ENCODE measurements at regions not wholly inside any gene's neighbourhood (a gene's known extent, or its start where the extent isn't known, plus 50 kb on each side); places are given as distances from the start of the nearest gene placed in this dataset.

DNA sequence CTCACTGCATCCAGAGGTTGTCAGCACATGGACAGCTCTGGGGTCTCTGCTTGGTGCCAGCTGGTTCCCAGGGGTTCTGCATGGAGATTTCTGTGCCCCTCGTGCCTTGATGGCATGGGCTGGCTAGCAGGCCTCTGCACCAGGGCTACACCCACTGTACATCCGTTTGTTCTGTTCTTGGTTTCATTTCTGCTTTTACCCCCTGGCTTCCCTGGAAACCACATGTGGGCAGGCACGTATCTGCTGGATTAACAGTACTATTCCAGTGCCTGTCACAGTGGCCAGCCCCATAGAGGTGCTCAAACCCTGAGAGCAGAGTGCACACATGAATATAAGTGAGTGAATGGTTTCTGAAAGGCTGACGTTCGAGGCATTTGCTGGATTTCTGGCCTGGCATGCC, 207.2 kb upstream of the GPR26 start:
- no peak for DNase-seq (ENCODE audit: low spot score)

DNA sequence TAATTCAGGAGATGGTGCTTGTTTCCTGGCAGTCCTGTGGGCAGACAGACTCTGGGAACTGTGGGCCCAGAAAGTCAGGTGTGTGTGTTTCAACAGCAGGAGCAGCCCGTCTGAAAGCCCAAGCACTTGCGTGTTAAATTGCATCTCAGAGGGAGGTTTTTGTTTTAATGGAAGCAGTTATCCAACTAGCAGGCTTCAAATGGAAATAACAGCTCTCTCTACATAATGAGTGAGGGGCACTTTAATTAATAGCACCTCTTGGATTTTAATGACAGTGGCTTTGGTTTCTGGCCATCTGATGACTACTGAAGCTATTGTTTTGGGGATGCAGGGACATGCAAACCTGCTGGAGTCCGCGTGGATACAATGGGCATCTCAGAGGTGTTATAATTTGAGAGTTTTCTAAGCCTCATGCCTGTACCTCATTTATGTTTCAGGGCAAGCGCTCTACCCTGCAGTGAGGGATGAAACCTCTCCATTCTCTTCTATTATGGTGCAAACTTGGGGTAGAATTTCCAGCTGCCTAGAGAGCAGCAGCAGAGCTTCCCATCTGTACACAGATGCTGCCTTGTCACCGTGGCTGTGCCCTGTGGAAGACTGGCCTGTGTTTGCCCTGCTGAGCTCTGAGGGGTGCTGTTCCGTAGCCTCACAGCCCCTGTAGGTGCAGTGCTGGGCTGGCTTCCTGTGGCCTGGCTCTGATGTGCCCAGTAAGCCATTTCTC, 206.6 kb upstream of the GPR26 start:
- no peak for DNase-seq (ENCODE audit: low spot score)

DNA sequence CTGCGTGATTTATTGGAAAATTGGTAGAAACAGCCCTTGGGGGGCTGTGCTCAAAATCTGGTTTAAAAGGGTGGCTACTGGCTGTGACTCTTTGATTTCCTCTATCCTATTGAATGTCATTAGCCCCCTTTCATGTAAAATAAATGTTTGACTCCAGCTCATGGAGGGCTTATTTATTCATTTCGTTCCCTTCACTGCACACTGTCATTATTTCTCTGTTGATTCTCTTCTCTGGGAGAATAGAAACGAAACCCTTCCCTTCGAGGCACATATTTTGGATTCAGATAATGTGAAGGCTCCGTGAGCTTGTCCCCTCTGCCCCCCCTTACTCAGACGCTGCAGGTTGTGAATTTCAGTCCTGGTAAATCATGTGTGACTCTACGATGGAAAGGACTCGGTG, 203.9 kb upstream of the GPR26 start:
- DNase-seq (ENCODE audit: low spot score), result no peak

DNA sequence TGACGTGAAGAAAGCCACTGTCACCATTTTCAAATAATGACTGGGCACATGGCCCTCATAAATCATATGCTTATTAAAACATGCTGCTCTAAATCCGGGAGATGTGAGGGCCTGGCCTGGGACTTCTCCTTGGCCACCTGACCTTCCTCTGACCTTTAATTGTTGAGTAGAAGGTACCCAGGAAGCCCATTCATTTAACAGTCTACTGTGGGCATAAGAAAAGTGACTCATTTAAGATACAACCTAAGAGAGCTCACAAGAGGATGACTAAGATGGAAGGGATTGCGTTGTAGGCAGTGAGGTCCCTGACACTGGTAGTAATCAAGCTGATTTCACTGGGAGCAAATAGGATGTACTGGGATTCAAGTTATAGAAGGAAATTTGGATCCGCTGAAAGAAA, 203.4 kb upstream of the GPR26 start:
- DNase-seq (ENCODE audit: low spot score), result no peak

DNA sequence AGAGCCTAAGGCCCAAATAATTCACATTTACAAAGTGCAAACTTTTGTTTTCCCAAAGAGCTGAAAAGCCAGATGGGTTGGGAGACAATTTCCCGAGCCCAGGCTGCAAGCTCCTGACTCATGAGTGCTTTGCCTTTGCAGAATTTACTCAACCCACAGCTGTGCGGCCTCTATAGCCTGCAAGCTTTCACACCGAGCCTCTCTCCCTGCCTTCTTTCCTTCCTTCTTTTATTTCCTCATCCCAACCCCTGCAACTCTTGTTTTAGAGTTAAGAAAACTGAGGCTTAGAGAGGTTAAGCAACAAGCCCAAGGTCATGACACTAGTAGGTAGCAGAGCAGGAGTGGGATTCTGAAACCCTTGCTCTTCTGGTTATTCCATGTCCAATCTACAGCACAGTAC, 203.0 kb upstream of the GPR26 start:
- DNase-seq (ENCODE audit: low spot score), result no peak

DNA sequence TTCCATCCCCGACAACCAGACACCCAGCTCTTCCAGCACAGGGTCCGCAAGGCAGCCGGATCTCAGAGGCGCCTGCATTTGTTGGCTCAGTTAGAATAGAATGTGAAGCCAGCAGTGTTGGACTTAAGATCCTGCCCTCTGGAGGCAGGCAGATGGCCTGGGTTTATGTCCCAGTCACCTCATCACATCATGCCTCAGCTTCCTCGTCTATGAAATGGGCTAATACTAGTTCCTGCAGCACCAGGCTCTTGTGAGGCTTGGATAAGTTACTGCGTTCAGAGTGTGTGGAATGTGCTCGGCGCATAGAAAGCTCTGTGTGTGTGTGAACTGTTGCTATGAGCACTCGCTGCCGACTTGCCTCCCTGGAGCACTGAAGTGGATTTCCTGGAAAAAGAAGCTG, 202.5 kb upstream of the GPR26 start:
- DNase-seq (ENCODE audit: low spot score), result no peak

DNA sequence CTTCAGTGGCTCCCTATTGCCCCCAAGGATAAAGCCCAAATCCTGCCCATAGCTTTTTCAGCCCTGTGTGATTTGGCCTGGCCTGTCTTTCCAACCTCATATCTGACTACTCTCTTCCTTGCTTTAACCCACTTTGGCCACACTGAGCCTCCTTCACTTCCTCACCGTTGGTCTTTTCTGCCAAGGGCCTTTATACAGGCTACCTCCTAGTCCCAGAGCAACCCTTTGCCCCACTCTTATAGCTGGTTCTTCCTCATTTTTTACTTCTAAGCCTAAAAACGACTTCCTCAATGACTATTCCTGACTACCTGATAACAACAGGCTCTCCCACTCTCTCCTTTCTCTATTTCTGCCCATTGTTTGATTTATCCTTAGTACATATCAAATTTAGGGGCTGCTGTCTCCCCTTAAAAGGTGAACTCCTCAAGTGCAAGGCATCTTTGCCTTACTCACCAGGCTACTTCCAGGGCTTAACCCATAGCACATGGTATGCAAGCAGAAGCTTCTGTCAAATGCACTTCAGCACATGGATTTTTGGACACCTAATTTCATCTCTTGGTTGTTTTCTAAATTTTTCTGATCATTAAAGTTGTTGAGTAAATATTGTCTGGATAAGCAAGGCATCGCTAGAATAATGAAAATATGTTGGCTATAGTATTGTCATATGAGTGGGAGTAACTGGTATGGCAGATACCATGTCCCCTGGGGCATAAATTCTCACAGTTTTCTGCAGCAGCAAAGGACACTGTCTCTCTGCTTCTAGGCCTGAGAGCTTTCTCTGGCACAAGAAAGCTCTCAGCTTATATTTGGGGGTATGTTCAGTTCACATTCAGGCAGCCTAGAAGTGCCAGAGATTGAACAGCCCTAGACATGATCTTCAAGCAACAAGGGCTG, 201.5 kb upstream of the GPR26 start:
- no peak for DNase-seq (ENCODE audit: low spot score)

DNA sequence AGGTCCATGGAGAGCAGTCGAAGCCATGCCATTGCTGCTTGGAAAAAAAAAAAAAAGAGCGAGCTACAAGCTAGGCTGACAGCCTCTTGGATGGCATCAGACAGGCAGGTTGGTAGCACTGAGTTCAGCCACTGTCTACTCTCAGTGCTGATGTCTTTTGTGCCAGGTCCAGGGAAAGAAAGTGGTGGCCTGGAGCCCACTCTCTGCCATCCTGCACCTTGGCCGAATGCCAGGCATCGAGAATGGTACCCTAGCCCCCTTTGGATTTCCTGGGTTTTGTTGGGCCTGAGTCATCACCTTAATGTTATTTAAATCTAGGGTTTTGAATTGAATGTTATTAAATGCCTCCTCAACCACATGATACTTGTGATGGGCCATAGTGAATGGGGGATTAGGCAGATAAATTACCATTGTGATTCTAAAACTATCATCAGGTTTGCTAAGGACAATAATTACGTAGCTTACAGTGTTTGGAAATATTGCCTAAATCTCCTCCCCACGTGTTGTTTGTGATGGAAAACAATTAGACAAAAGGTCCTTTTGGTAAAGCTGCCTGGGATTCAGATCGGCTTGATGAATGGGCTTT, 195.7 kb upstream of the GPR26 start:
- DNase-seq (ENCODE audit: low spot score), result no peak

DNA sequence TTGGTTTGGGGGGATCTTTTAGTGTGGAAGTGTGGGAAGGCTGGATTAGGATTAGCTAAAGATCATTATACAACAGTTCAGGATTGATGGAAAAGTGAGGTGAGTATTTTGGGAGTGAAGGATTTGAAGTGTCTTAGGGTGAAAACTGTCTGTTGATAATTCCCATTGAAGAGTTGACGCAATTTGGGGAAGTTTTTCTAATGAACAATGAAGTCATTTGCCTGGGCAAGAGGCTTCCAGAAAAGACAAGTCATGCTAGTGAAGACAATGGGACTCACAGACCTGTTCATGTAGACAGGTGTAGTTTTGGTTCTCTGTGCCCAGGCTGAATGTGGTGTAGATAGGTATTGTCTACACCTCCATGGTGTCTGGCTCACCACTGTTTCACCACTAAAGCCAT, 194.3 kb upstream of the GPR26 start:
- DNase-seq (ENCODE audit: low spot score), result no peak

DNA sequence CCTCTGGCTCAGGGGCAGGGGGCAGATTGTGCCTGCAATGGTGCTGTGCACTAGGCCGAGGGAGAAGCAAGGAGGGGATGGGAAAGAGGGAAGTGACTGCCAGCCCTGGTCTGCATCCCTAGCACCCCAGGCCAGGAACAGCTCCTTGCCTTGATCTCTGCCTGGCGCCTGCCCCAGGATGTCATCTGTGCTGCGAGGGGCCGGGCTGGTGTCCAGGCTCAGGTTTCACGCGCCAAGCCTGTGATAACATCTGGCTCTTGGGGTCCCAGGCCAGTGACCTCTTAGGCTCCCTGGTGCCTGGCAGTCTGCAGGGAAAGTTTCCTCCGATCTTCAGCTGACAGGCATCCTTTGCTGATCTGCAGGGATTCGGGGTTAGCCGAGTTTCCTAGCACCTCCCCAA, 193.5 kb upstream of the GPR26 start:
- DNase-seq (ENCODE audit: low spot score), result no peak

DNA sequence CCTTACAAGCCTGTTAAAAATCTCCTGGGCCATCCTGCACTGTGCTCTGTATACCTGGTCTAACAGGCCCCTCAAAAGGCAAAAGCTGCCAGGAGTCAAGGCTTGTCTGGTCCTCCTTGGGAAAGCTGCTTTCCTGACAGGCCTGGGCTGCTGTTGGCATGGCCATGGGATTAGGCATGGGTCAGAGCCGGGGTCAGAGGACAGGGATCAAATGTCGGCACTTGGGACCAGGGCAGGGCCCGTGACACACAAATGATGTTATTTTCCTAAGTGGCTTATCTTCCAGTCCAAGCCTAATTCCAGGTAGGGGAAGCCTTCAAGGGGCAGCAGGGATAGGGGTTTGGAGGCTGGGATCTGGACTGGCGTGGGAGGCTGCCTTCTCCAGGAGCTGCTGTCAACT, 191.5 kb upstream of the GPR26 start:
- DNase-seq (ENCODE audit: low spot score), result no peak

DNA sequence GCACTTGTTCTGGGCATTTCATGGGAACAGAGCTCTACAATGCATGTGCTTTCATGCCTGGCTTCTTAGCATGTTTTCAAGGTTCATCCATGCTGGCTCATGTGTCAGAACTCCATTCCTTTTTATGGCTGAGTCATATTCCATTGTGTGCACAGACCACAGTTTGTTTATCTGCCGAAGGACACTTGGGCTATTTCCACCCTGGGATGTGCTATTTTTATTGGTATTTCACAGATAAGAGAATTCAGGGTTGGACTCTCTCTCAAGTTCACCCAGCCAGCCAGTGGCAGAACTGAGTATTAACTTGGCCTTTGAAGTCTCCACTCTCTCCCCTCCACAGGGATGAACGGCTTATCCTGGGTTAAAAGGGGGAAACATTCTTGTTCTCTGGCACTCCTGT, 190.7 kb upstream of the GPR26 start:
- DNase-seq (ENCODE audit: low spot score), result no peak

DNA sequence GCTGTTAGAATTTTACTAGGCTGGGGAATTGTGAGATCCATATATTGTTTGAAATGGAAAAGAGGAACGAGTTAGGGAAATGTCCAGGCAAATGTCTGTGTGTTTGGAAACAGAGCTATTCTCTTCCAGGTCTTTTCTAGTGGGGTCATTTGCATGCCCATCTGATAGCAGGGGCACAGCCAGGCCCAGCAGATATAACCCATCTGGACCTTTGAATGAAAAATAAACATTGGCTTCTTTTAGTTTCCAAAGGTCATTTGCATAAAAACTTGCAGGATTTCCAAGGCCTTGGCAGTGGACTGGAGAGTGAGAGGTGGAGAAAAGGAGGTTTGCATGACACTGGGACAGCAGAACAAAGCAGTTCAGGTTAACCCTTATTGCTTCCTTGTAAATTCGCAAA, 188.0 kb upstream of the GPR26 start:
- DNase-seq (ENCODE audit: low spot score), result no peak

DNA sequence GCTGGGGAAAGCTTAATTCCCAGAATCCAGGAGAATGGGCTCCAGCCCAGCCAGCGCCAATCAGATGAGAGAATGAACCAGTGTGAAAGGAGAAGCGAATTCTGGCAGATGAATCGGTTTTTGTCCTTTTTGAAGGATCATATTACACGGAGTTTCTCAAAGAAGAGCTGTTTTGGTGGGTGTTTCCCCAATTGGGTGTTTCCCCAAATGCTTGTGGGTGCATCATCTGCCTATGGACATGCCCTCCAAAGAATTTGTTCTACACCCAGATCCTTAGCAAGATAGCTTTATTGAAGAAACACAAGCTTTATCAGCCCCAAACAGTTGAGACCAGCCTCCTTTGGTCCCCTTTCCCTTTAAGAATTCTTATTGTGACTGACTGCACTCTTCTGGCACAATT, 186.5 kb upstream of the GPR26 start:
- DNase-seq (ENCODE audit: low spot score), result peak; percentile 13

DNA sequence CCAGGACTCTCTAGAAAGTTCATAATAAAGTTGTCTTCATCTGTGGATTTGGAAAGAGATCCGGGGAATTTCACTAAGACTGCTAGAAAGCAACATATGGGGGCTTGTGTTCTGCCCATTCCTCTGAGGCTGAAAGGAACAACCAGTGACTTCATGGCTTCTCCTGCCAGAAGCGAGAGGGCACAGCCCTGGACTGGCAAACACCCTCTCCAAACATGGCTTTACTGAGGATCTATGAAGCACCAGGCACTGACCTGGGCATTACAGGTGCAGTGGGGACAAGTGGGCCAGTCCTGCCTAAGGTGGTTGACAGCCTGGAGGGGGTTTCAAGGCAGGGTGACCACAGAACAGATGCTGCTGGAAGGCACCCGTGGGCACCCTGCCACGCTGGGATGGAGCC, 185.8 kb upstream of the GPR26 start:
- no peak for DNase-seq (ENCODE audit: low spot score)

DNA sequence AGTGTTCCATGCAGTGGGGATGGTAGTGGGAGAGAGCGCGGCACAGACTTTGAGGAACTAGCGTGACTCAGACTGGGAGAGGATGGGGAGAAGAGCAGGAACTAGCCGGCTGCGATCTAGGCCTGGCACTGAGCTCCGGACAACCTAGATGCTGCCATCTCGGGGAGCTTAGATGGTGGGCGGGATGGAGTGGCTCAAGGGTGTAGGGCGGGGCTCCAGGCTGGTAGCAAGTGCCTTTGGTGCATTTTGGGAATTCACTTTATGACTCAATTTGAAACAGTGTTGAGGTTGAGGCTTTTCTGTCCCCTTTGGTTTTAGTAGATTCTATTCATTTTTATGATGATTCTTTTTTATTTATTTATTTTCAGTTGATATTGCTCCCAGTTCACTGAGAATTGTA, 185.3 kb upstream of the GPR26 start:
- DNase-seq (ENCODE audit: low spot score), result no peak

DNA sequence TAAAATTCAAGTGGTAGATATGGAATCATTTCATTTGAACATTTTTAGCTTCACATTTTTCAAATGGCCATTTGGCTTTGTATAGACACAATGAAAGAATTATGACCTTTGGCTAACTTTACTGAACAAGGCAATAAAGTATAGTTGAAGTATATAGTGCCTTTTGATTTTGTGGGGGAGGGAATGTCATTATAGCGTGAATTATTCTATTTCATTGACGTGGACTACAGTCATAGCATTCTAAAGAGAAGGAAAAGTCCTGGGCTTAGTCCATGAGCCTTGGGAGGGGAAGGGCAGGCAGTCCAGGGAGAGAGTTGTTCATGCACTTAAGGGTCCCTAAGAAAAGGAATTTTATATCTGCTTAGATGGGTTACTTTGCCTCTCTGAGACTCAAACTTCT, 181.4 kb upstream of the GPR26 start:
- no peak for DNase-seq (ENCODE audit: low spot score)

DNA sequence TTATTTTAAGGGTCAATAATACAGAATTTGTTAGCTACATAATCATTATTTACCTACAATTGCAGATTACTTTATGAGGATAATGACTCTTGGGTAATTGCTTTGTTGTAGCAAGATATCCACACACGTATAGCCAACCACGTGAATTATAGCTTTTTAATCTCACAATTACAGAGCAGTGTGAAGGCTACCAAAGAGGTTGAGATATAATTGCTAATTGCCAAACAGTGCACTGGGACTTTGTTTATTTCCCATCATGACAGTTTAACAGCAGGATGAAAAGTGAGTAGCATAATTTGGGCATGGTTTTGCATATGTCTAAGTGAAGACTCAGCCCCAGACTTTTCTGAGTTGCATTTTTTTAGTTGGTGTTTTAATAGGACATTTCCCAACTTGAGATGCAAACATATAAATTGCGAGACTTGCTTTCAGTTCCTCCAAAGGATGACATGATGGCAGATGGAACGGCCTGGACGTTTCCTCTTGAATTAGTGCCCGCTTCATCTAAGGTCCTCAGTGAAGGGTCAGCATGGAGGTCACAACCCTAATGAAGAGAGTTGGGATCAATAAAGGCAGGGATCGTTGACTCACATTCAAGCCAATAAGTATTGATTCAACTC, 180.7 kb upstream of the GPR26 start:
- no peak for DNase-seq (ENCODE audit: low spot score)

DNA sequence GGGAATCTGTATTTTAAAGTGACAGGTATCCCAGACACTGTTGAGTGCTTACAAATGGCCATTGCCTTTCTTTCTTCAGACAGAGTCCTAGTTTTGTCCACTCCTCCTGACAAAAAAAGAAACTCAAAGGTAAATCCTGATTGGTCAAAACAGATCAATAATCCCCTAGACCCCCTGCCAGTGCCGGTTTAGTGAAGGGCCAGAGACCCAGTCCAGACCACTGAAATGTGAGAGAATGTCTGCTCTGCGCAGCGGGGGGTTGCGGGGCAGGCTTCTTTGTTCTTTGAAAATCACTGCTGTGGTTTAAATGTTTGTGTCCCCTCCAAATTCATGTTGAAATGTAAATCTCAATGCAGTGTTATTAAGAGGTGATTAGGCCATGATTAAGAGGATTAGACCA, 177.7 kb upstream of the GPR26 start:
- DNase-seq (ENCODE audit: low spot score), result no peak

DNA sequence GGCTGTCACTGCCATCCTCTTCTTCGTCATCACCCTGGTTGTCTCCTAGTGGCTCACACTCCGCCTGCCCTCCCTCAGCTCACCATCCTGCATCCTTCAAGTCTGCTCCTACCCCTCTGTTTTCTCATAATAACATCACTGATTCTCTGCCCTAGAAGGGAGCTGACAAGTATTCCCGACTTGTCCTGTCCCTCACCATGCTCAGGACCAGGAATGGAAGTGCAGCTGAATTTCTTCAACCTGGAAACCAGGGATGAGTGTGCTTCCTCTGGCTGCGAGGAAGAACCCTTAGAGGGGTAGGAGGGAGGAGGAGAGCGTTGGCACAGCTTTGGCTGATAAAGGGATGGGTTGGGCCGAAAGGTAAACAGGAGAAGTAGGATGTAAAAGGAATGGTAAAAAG, 174.8 kb upstream of the GPR26 start:
- DNase-seq (ENCODE audit: low spot score), result no peak

DNA sequence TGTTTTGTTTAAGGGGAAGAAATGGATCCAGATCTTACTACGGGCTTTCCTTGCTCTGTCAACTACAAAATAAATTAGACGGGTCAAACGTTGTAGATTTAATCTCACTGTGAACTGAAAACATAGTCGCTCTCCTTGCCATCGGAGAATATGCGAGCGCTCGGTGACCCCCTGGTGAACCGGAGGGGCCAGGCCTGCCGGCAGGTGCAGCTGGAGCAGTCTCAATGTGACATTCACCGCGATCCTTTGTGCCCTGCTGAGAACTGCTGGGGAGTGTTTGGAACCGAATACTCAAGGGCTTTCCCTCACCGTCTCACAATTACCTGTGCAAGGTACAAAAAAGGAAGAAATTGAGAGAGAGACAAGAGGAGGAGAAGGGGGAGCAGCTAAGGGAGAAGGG, 174.1 kb upstream of the GPR26 start:
- no peak for DNase-seq (ENCODE audit: low spot score)

DNA sequence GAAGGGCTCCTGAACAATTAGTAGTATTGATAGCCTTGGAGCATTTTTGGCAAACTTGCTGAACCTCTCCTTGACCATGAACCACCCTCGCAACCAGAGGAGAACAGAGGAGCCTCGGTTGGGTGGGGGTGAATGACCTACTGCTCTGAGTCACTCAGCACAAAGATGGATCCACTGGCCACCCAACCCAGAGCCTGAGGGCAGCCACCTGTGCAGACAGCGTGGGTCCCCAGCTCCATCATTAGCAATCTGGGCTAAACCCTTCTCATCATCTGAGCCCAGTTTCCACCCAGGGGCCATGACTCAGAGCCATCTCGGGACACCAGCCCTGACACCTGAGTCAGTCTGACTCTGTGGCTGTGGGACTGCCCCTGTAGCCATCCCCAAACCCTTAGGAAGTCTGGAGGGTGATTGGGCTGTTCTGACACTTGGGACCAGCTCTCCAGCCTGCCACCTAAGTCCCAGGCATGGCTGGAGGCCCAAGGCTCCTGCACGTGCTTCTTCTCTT, 171.8 kb upstream of the GPR26 start:
- no peak for DNase-seq (ENCODE audit: low spot score)

DNA sequence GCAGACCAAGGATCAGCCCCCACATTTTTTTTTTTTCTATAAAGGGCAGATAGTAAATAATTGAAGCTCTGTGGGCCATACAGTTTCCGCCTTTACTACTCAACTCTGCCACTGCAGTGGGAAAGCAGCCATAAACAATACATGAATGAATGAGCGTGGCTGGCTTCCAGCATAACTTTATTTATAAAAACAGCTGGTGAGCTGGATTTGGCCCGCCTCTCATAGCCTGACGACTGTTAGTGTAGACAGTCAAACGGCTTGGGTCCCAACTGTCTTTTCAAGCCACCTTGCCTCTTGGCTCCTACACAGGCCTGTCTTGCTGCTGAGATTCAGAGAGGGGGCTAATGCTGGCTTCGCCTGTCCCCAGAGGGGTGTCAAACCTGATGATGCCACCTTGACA, 169.8 kb upstream of the GPR26 start:
- DNase-seq (ENCODE audit: low spot score), result no peak
